Activated CD4-positive, alpha-beta T cell treated with anti-CD3 and anti-CD28 coated beads for 4 hours (primary cell): ENCODE measurements at regions not wholly inside any gene's neighbourhood (a gene's known extent, or its start where the extent isn't known, plus 50 kb on each side); places are given as distances from the start of the nearest gene placed in this dataset.

Source experiments
- DNase-seq, 2 donors: peaks; one replicate each; pipeline ENCODE4 v3.0.0-alpha.2; 2020

- no peak for DNase-seq
Observed at GRCh38 chr7:35581605-35582210, 113.2 kb downstream of the HERPUD2 start.

- no peak for DNase-seq
Observed at GRCh38 chr7:35576031-35576573, 118.8 kb downstream of the HERPUD2 start.

DNA sequence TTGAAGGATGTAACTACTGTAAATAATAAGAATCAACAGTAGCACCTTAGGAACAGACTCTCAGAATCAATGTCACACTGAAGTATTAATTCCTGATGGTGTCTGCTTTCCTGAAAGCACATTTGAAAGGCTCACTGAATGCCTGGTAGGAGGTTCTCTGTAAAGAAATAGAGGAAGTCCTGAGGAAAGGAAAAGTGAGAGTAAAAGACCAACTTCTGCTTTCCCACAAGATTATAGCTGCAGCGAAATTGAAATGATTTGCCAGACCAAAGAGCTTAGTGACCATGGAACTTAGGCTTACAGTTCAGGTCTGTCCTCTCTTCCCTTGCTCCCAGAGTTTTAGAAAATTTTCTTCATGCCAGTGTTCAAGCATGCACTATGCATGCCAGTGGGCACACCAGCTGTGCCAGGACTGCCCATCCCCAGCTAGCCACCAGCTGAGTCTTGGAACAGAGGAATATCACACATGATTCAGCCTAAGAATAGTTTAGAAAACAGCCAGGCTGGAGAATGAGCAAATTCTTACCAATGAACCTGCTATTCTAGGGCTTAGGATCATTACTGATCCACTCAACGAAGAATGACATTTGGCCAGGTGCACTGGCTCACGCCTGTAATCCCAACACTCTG is 123.2 kb downstream of the HERPUD2 start:
- no peak for DNase-seq

GRCh38 chr7:35570937-35571336 is 124.0 kb downstream of the HERPUD2 start:
- no peak for DNase-seq

GRCh38 chr7:35565927-35566326 is 129.0 kb downstream of the HERPUD2 start:
- DNase-seq: no peak

DNA sequence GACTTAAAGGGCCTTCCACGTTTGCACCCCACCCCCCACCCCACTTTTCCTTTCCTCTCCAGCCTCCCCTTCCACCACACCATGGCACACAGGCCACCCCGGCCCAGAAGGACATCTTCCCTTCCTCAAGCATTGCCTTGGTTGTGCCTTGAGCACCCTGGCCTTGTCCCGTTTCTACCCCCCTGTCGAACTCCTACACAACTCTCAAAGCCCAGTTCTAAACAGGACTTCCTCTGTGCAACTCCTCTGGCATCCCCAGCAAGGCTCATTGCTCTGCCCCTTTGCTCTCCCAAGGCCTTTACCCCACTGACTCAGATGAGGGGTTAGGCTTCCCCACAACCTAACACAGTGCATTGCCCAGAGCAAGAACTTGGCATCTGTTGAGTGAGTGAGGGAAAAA is 136.1 kb downstream of the HERPUD2 start:
- DNase-seq: no peak

- DNase-seq: no peak
Observed at GRCh38 chr7:35556515-35557471, 138.1 kb downstream of the HERPUD2 start.

- DNase-seq: no peak
Observed at GRCh38 chr7:35555934-35556333, 139.0 kb downstream of the HERPUD2 start.

DNA sequence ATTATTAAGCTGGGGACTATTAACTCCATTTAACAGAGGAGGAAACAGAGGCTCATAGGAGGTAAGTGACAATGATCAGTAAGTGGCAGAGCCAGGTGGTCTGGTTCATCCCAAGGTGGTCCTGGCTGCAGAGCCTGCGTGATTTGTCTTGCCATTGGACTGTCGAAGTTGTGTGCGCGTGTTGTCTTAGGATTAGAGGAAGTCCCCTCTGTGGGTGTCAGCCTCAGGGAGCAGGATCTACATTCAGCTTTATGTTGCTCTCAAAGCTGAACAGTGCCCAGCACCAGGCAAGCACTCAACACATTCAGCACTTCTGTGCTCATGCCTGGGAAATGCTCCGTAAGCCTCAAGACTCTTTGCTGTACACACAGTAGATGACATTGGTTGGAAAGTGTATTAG is 139.5 kb downstream of the HERPUD2 start:
- DNase-seq: no peak

DNA sequence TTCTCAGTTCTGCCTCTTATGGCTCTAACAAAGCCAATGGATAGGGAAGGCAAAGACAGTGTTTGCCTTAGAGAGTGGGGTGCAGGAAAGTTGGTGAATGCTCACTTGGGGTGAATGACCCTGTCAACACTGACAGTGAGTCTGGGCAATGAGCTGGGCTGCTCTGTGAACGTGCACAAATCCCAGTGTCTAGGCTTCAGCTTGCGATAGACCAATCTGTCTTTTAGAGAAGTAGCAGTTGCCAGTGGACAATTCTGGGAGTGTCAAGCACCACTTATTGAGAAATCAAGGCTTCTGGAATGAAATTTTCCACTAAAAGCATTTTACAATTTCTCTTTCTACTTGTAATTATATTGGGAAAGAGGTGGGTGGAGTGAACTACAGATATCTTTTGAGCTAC is 141.4 kb downstream of the HERPUD2 start:
- no peak for DNase-seq

GRCh38 chr7:35552691-35553090 is 142.2 kb downstream of the HERPUD2 start:
- no peak for DNase-seq

- no peak for DNase-seq
Observed at GRCh38 chr7:35551321-35552081, 143.4 kb downstream of the HERPUD2 start.

- DNase-seq: no peak
Observed at GRCh38 chr7:35550831-35551230, 144.1 kb downstream of the HERPUD2 start.

- no peak for DNase-seq
Observed at GRCh38 chr7:35549781-35550180, 145.2 kb downstream of the HERPUD2 start.

DNA sequence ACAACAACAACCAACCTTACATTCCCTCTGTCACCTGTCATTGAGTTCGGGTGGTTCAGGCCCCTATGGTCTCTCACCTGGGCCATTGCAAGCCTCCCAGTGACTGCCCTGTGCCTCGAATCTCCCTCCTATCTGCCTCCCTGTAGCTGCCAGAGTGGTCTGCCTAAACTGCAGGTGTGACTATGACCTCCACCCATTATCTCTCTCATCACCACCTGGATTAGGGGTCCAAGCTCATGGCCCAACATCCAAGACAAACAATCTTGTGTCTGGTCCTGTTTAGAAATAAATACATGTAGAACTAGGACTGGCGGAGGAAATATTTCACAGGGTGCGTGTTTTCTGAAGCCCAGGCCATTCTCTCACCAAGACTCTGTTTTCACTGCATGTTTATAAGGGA is 146.6 kb downstream of the HERPUD2 start:
- DNase-seq: no peak

DNA sequence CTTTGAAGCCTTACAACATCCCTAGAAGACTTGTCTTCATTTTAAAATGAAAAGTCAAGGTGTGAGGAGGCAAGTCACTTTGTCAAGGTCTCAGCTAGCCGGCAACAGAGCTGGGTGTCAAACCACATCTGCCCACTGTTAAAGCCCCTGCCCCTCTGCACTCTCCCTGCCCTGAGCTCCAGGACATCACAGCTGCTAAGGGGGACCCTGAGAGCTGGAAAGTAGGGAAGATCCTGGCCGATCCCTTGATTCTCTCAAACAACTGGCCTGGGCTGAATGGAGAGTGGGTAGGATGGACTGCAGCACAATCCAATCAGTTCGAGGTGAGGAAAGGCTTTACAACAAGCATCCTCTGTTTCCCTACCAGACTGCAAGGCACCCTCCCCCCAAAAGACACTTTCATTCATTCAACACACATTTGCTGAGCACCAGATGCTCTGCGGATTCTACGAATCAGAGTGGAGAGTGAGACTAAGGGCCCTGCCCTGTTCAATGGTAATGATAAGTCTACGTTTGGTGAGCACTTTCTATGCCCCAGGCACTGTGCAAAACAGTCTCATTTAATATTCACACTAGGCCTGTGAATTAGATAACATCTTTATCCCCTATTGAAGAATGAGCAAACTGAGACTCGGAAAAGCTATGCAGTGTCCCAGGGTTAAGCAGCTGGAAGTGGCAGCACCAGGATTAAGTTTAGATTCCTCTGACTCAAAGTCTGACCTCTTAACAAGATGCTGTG is 148.1 kb downstream of the HERPUD2 start:
- DNase-seq: no peak

GRCh38 chr7:35545831-35546230 is 149.1 kb downstream of the HERPUD2 start:
- DNase-seq: no peak

- DNase-seq: no peak
Observed at GRCh38 chr7:35544028-35544742, 150.8 kb downstream of the HERPUD2 start.

- peak; percentile 69 to 79 for DNase-seq
Observed at GRCh38 chr7:35537067-35538023, 157.6 kb downstream of the HERPUD2 start.

DNA sequence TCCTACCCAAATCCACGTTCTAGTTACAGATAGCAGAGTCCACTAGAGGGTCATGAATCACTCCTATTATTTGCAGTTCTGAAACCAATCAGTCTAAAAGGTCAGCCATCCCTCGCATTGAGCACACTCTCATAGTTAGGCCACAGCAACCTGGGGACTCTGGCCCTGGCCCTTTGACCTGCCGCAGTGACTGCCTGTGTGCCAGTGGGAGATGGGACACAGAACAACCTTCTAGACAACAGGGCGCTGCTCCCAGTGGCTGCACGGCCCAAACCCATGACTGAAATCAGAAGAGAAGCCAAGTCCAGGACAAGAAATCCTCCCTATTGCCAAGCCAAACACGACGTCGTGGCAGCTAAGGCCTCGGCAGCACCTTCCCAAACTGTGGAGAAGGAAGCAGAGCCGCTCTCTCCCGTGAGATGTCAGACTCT is 158.5 kb downstream of the HERPUD2 start:
- DNase-seq: no peak
